K562 (cell line): ENCODE measurements at regions not wholly inside any gene's neighbourhood (a gene's known extent, or its start where the extent isn't known, plus 50 kb on each side); places are given as distances from the start of the nearest gene placed in this dataset.

ENCODE experiments used
- C11orf30 ChIP-seq: fragments of 450-650 bp; IDR thresholded peaks from 2 replicates; pipeline ENCODE4 v1.6.1; 2016; ENCODE audit warnings: low read depth, mild to moderate bottlenecking
- CBX5 ChIP-seq: IDR thresholded peaks from 2 replicates; pipeline ENCODE4 v1.6.1; 2014; ENCODE audit warnings: low read depth, borderline replicate concordance
- CHD4 ChIP-seq: fragments of 200-600 bp; sonication (generic); IDR thresholded peaks from 3 replicates; pipeline ENCODE4 v1.6.1; 2012; ENCODE audit warnings: low read depth, mild to moderate bottlenecking, mixed read lengths, low read length, inconsistent platforms; ENCODE audit not compliant: insufficient read depth, insufficient replicate concordance, poor library complexity, severe bottlenecking
- CTCFL ChIP-seq: IDR thresholded peaks from 2 replicates; pipeline ENCODE4 v1.6.1; 2011; ENCODE audit warnings: borderline replicate concordance, low read depth, mild to moderate bottlenecking, moderate library complexity, low read length; ENCODE audit not compliant: insufficient read depth, poor library complexity, severe bottlenecking
- E2F3 ChIP-seq: fragments of 250-450 bp; sonication (Bioruptor Pico); IDR thresholded peaks from 2 replicates; pipeline ENCODE4 v1.4.0; 2020; ENCODE audit warnings: mild to moderate bottlenecking
- ELF1 ChIP-seq: fragments of 200-800 bp; sonication (Bioruptor generic); IDR thresholded peaks from 2 replicates; pipeline ENCODE4 v1.6.1; 2016; ENCODE audit warnings: missing genetic modification characterization, missing compliant biosample characterization
- FUS ChIP-seq: fragments of 200-400 bp; formaldehyde crosslinking; optimal IDR thresholded peaks from 2 replicates; pipeline ENCODE3; 2017; ENCODE audit warnings: low read depth, low read length
- MYNN ChIP-seq, 2 experiments: sonication (generic); formaldehyde crosslinking in 1 of 2; IDR thresholded peaks; 2 replicates each; pipeline versions ENCODE4 v1.5.0 to v1.6.1; 2016 to 2020; ENCODE audit warnings: antibody characterized with exemption in 1 of 2, missing genetic modification reagents in 1 of 2
- PCBP2 ChIP-seq: fragments of 200-400 bp; formaldehyde crosslinking; IDR thresholded peaks from 2 replicates; pipeline ENCODE4 v1.6.1; 2018; ENCODE audit warnings: low read length, low read depth, mild to moderate bottlenecking, moderate library complexity; ENCODE audit not compliant: poor library complexity, severe bottlenecking
- RNF2 ChIP-seq: sonication (generic); IDR thresholded peaks from 2 replicates; pipeline ENCODE4 v1.6.1; 2016
- SMARCC2 ChIP-seq: fragments of 450-650 bp; IDR thresholded peaks from 2 replicates; pipeline ENCODE4 v1.6.1; 2017; ENCODE audit warnings: antibody characterized with exemption, moderate library complexity, mild to moderate bottlenecking, low read depth
- TAF1 ChIP-seq: IDR thresholded peaks from 2 replicates; pipeline ENCODE4 v1.6.1; 2011; ENCODE audit warnings: mild to moderate bottlenecking, low read length, moderate library complexity; ENCODE audit not compliant: insufficient read depth, control insufficient read depth, severe bottlenecking; ENCODE audit errors: extremely low read depth
- ZBTB40 ChIP-seq, 2 experiments: fragments of 450-650 bp in 1 of 2; sonication (generic) in 1 of 2; formaldehyde crosslinking in 1 of 2; IDR thresholded peaks; 2 replicates each; pipeline versions ENCODE4 v1.7.1 to v1.9.0; 2016 to 2022; ENCODE audit warnings: inconsistent platforms in 1 of 2, mild to moderate bottlenecking in 1 of 2, missing genetic modification reagents in 1 of 2
- ZNF511 ChIP-seq: sonication (generic); formaldehyde crosslinking; IDR thresholded peaks from 2 replicates; pipeline ENCODE4 v1.8.0; 2022; ENCODE audit warnings: mild to moderate bottlenecking, missing genetic modification reagents
- ZNF75A ChIP-seq: fragments of 450-650 bp; formaldehyde crosslinking; IDR thresholded peaks from 2 replicates; pipeline ENCODE4 v1.4.0; 2020; ENCODE audit warnings: mild to moderate bottlenecking

- TF ChIP-seq MYNN (IDR thresholded peaks at IDR 0.05) = 0 out of 2 replicates have a peak, but pooled peaks have one; percentile 17
- no peak for TF ChIP-seq MYNN (CRISPR knock-in tag; IDR thresholded peaks at IDR 0.05)
- peak; percentile 58 for TF ChIP-seq CTCFL
- TF ChIP-seq ZNF511 (CRISPR knock-in tag) = no peak
- TF ChIP-seq C11orf30 = no peak
- no peak for TF ChIP-seq RNF2
- no peak for TF ChIP-seq TAF1
- TF ChIP-seq ZNF75A = no peak
- TF ChIP-seq ZBTB40 (IDR thresholded peaks at IDR 0.05) = no peak; the same call in 1 of the 2 replicates
- TF ChIP-seq ZBTB40 (CRISPR knock-in tag; IDR thresholded peaks at IDR 0.05) = no peak
- TF ChIP-seq CBX5 = peak; percentile 71; the same call in 1 of the 2 replicates
- TF ChIP-seq SMARCC2 = 0 out of 2 replicates have a peak, but pooled peaks have one; percentile 15
- no peak for TF ChIP-seq FUS
- TF ChIP-seq PCBP2 = no peak
- no peak for TF ChIP-seq E2F3 (CRISPR knock-in tag)
- no peak for TF ChIP-seq CHD4
- peak; percentile 88 for TF ChIP-seq ELF1 (tag)
Observed at GRCh38 chr6:129774697-129775447, 64.9 kb upstream of the ARHGAP18 start (continued).
